Forelimb muscle (tissue), 1 donor: ENCODE measurements at regions not wholly inside any gene's neighbourhood (a gene's known extent, or its start where the extent isn't known, plus 50 kb on each side); places are given as distances from the start of the nearest gene placed in this dataset.
"Not testable (repeated sequence)": the region's sequence is repeated elsewhere in the genome, so short reads cannot be mapped to it uniquely, and the experiment has no call there.

Experiments
- DNase-seq: peaks from one replicate; pipeline ENCODE4 v3.0.0-alpha.2; 2013; ENCODE audit warnings: low read depth

GRCh38 chr4:58871509-58871908 is 1761.3 kb upstream of the IGFBP7 start:
- no peak for DNase-seq

- DNase-seq: no peak
Observed at GRCh38 chr4:58849026-58849425, 1738.8 kb upstream of the IGFBP7 start.

- no peak for DNase-seq
Observed at GRCh38 chr4:58843455-58843854, 1733.3 kb upstream of the IGFBP7 start.

GRCh38 chr4:58833126-58833525 is 1722.9 kb upstream of the IGFBP7 start:
- no peak for DNase-seq

- no peak for DNase-seq
Observed at GRCh38 chr4:58825278-58825677, 1715.1 kb upstream of the IGFBP7 start.

GRCh38 chr4:58818560-58818959 is 1708.4 kb upstream of the IGFBP7 start:
- not testable (repeated sequence) for DNase-seq

GRCh38 chr4:58809948-58810347 is 1699.8 kb upstream of the IGFBP7 start:
- DNase-seq: no peak

- DNase-seq: no peak
Observed at GRCh38 chr4:58809366-58809765, 1699.2 kb upstream of the IGFBP7 start.

GRCh38 chr4:58808817-58809216 is 1698.6 kb upstream of the IGFBP7 start:
- no peak for DNase-seq

- no peak for DNase-seq
Observed at GRCh38 chr4:58807843-58808615, 1697.8 kb upstream of the IGFBP7 start.

- DNase-seq: no peak
Observed at GRCh38 chr4:58776627-58777026, 1666.4 kb upstream of the IGFBP7 start.

- DNase-seq: no peak
Observed at GRCh38 chr4:58767598-58767997, 1657.4 kb upstream of the IGFBP7 start.

- DNase-seq: no peak
Observed at GRCh38 chr4:58766763-58767162, 1656.6 kb upstream of the IGFBP7 start.

GRCh38 chr4:58761563-58761962 is 1651.4 kb upstream of the IGFBP7 start:
- no peak for DNase-seq

- no peak for DNase-seq
Observed at GRCh38 chr4:58760737-58761136, 1650.6 kb upstream of the IGFBP7 start.

- no peak for DNase-seq
Observed at GRCh38 chr4:58760100-58760499, 1649.9 kb upstream of the IGFBP7 start.

- DNase-seq: no peak
Observed at GRCh38 chr4:58749206-58749605, 1639.0 kb upstream of the IGFBP7 start.

GRCh38 chr4:58740897-58741296 is 1630.7 kb upstream of the IGFBP7 start:
- DNase-seq: no peak

GRCh38 chr4:58739275-58739674 is 1629.1 kb upstream of the IGFBP7 start:
- no peak for DNase-seq

- no peak for DNase-seq
Observed at GRCh38 chr4:58738375-58738774, 1628.2 kb upstream of the IGFBP7 start.

GRCh38 chr4:58734030-58734674 is 1624.0 kb upstream of the IGFBP7 start:
- DNase-seq: no peak

- DNase-seq: no peak
Observed at GRCh38 chr4:58732973-58733372, 1622.8 kb upstream of the IGFBP7 start.

- DNase-seq: no peak
Observed at GRCh38 chr4:58723954-58724353, 1613.8 kb upstream of the IGFBP7 start.
